SK-N-SH (cell line): ENCODE measurements at regions not wholly inside any gene's neighbourhood (a gene's known extent, or its start where the extent isn't known, plus 50 kb on each side); places are given as distances from the start of the nearest gene placed in this dataset.
"Not testable (repeated sequence)": the region's sequence is repeated elsewhere in the genome, so short reads cannot be mapped to it uniquely, and the experiment has no call there.

Experiments used
- CTCF ChIP-seq: fragments of 200-600 bp; sonication (generic); IDR thresholded peaks from 2 replicates; pipeline ENCODE4 v1.6.1; 2017; ENCODE audit warnings: antibody characterized with exemption, mild to moderate bottlenecking, moderate library complexity
- EZH2phosphoT487 ChIP-seq: fragments of 200-600 bp; sonication (generic); IDR thresholded peaks from 2 replicates; pipeline ENCODE4 v1.6.1; 2017; ENCODE audit warnings: low read depth, mixed run types, mild to moderate bottlenecking, antibody characterized with exemption, moderate library complexity, borderline replicate concordance
- MAX ChIP-seq: IDR thresholded peaks from 2 replicates; pipeline ENCODE4 v1.4.0; 2012; ENCODE audit warnings: low read depth
- POLR2AphosphoS5 ChIP-seq: IDR thresholded peaks from 2 replicates; pipeline ENCODE4 v1.6.1; 2012; ENCODE audit warnings: low read depth, low read length
- USF2 ChIP-seq: fragments of 150-350 bp; IDR thresholded peaks from 2 replicates; pipeline ENCODE4 v1.6.1; 2017; ENCODE audit warnings: antibody characterized with exemption, low read length, low read depth, borderline replicate concordance
- YY1 ChIP-seq: IDR thresholded peaks from 2 replicates; pipeline ENCODE4 v1.4.0; 2012; ENCODE audit warnings: low read depth, mild to moderate bottlenecking

- not testable (repeated sequence) for TF ChIP-seq YY1, MAX, POLR2AphosphoS5, CTCF, EZH2phosphoT487, USF2
Measured at GRCh38 chr20:29096695-29097094, 2160.8 kb upstream of the DEFB115 start.
